Smooth muscle cell (in vitro differentiated cells): ENCODE measurements at regions not wholly inside any gene's neighbourhood (a gene's known extent, or its start where the extent isn't known, plus 50 kb on each side); places are given as distances from the start of the nearest gene placed in this dataset.

Source experiments
- DNase-seq: peaks from one replicate; lab custom pipeline; 2025; ENCODE audit not compliant: unreplicated experiment; lab: John Stamatoyannopoulos, UW
- H2AFZ ChIP-seq: fragments of 200-600 bp; sonication (generic); 2 replicates; pipeline ENCODE4 v1.6.0; 2016; ENCODE audit warnings: antibody characterized with exemption, low read depth, mild to moderate bottlenecking
- H3F3A ChIP-seq: fragments of 200-600 bp; sonication (generic); 2 replicates; pipeline ENCODE4 v1.6.0; 2017; ENCODE audit warnings: antibody characterized with exemption, low read depth
- H3K27ac ChIP-seq: fragments of 200-600 bp; sonication (generic); 2 replicates; pipeline ENCODE4 v1.5.1; 2016; ENCODE audit warnings: low read depth, mild to moderate bottlenecking
- H3K27me3 ChIP-seq: fragments of 200-600 bp; sonication (generic); 2 replicates; pipeline ENCODE4 v1.6.1; 2016; ENCODE audit warnings: low read depth, mild to moderate bottlenecking
- H3K36me3 ChIP-seq: fragments of 200-600 bp; sonication (generic); 2 replicates; pipeline ENCODE4 v1.5.1; 2016; ENCODE audit warnings: low read depth
- H3K4me1 ChIP-seq: fragments of 200-600 bp; sonication (generic); 2 replicates; pipeline ENCODE4 v1.5.1; 2016; ENCODE audit warnings: low read depth
- H3K4me2 ChIP-seq: fragments of 200-600 bp; sonication (generic); 2 replicates; pipeline ENCODE4 v1.6.0; 2016; ENCODE audit warnings: mild to moderate bottlenecking
- H3K4me3 ChIP-seq: fragments of 200-600 bp; sonication (generic); 2 replicates; pipeline ENCODE4 v1.5.1; 2016; ENCODE audit warnings: mild to moderate bottlenecking
- H3K79me2 ChIP-seq: fragments of 200-600 bp; sonication (generic); 2 replicates; pipeline ENCODE4 v1.6.0; 2016; ENCODE audit warnings: low read depth, mild to moderate bottlenecking
- H3K9ac ChIP-seq: fragments of 200-600 bp; sonication (generic); 2 replicates; pipeline ENCODE4 v1.6.0; 2016; ENCODE audit warnings: low read depth
- H3K9me3 ChIP-seq: fragments of 200-600 bp; sonication (generic); replicated peaks from 2 replicates; pipeline ENCODE4 v1.5.1; 2016; ENCODE audit warnings: low read depth
- H4K20me1 ChIP-seq: fragments of 200-600 bp; sonication (generic); 2 replicates; pipeline ENCODE4 v1.6.0; 2016; ENCODE audit warnings: low read depth
- WGBS: methylation state at CpG from one replicate; pipeline ENCODE4 v1.1.7; 2016; ENCODE audit warnings: low lambda C conversion rate; 5-methylcytosine and 5-hydroxymethylcytosine counted together
- TF ChIP-seq, protein P1 (sequence below): fragments of 200-600 bp; sonication (generic); IDR thresholded peaks from 2 replicates; pipeline ENCODE4 v1.5.1; 2017; ENCODE audit warnings: borderline replicate concordance, mild to moderate bottlenecking, antibody characterized with exemption; ENCODE audit not compliant: insufficient read depth, poor library complexity, severe bottlenecking

DNA sequence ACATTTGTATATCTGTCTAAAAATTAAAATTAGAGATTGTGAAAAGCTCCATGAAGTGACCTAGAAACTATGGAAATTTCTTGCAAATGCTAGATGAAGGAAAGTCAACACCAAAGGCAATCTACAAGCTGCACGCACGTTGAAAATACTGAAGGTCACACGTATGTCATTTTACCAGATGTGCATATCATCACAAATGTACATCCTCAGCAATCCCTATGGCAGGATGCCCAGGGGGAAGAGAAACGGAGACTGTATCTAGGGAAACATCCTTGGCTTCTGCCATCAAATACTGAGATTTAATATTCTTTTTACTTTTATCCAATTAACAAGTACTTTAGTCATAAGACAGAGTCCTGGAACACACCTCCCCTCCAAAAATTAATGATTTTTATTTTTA is 672.0 kb downstream of the RNF144B start:
- TF ChIP-seq, protein P1, sequence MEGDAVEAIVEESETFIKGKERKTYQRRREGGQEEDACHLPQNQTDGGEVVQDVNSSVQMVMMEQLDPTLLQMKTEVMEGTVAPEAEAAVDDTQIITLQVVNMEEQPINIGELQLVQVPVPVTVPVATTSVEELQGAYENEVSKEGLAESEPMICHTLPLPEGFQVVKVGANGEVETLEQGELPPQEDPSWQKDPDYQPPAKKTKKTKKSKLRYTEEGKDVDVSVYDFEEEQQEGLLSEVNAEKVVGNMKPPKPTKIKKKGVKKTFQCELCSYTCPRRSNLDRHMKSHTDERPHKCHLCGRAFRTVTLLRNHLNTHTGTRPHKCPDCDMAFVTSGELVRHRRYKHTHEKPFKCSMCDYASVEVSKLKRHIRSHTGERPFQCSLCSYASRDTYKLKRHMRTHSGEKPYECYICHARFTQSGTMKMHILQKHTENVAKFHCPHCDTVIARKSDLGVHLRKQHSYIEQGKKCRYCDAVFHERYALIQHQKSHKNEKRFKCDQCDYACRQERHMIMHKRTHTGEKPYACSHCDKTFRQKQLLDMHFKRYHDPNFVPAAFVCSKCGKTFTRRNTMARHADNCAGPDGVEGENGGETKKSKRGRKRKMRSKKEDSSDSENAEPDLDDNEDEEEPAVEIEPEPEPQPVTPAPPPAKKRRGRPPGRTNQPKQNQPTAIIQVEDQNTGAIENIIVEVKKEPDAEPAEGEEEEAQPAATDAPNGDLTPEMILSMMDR: no peak
- Histone ChIP-seq H4K20me1 (no peaks in the 10 kb centered on the region), H3K36me3 (no peaks in the 10 kb centered on the region), H3K27ac (no peak overlapping the region), H3K4me3 (no peak overlapping the region), H3K9ac (no peak overlapping the region), H3K4me2 (no peak overlapping the region), H3K9me3 (no peaks in the 10 kb centered on the region), H3F3A (no peaks in the 10 kb centered on the region), H3K4me1 (no peaks in the 10 kb centered on the region), H3K27me3 (no peaks in the 10 kb centered on the region), H2AFZ (no peak overlapping the region), H3K79me2 (no peaks in the 10 kb centered on the region)
- WGBS: 88% methylated on average over 4 of the region's 4 CpGs
- DNase-seq: no peak

DNA sequence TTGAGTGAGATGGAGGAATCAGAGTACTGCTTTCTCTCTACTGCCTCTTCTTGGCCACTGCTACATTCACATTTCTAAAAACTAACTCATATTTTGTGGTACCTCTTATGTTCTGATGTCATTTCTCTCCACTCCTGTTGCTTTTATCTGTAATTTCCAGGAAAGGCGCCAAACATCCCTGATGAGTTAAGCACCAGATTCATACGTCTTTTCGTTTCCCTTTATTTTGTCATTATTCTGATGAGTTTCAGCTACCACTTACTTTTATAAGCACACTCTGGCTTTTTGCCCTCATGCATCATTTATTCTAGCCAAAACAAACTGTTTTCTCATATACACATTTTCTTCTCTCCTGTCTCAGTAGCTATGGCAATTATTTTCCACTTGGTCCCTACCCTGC is 680.0 kb downstream of the RNF144B start:
- no peaks in the 10 kb centered on the region for H3K4me1 ChIP-seq
- WGBS: 94% methylated on average over 3 of the region's 3 CpGs
- H3K4me2 ChIP-seq: no peak overlapping the region
- H3K9me3 ChIP-seq: no peaks in the 10 kb centered on the region
- no peaks in the 10 kb centered on the region for H4K20me1 ChIP-seq
- H3K79me2 ChIP-seq: no peaks in the 10 kb centered on the region
- H3K27me3 ChIP-seq: no peaks in the 10 kb centered on the region
- H3K36me3 ChIP-seq: no peaks in the 10 kb centered on the region
- no peak overlapping the region for H3K27ac ChIP-seq
- DNase-seq: no peak
- no peak overlapping the region for H2AFZ ChIP-seq
- H3F3A ChIP-seq: no peaks in the 10 kb centered on the region
- TF ChIP-seq, protein P1: no peak
- no peak overlapping the region for H3K9ac ChIP-seq
- H3K4me3 ChIP-seq: no peak overlapping the region

DNA sequence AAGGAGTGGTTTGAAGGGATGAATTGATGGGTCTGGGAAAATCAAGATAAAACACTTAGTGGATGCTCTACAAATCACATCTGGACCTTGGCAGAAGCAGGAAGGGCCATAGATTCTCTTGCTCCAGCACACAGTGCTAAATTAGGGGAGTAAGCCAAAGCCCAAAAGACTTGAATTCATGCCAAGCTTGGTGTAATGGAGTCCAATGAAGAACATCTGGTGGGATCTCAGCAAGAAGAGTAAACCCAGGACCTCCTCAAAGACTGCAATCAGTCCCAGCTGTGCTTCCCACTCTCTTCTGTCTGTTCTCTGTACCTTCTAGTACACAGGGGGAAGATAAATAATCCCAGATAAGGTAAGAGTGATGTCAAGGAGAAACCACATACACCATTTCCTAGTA is 683.4 kb downstream of the RNF144B start:
- no peak overlapping the region for H2AFZ ChIP-seq
- H3K9me3 ChIP-seq: no peaks in the 10 kb centered on the region
- no peak overlapping the region for H3K27ac ChIP-seq
- no peak overlapping the region for H3K9ac ChIP-seq
- H3K27me3 ChIP-seq: no peaks in the 10 kb centered on the region
- no peaks in the 10 kb centered on the region for H3K36me3 ChIP-seq
- H4K20me1 ChIP-seq: no peaks in the 10 kb centered on the region
- no peaks in the 10 kb centered on the region for H3F3A ChIP-seq
- TF ChIP-seq, protein P1: no peak
- DNase-seq: no peak
- no peak overlapping the region for H3K4me2 ChIP-seq
- no peaks in the 10 kb centered on the region for H3K79me2 ChIP-seq
- no peaks in the 10 kb centered on the region for H3K4me1 ChIP-seq
- H3K4me3 ChIP-seq: no peak overlapping the region

DNA sequence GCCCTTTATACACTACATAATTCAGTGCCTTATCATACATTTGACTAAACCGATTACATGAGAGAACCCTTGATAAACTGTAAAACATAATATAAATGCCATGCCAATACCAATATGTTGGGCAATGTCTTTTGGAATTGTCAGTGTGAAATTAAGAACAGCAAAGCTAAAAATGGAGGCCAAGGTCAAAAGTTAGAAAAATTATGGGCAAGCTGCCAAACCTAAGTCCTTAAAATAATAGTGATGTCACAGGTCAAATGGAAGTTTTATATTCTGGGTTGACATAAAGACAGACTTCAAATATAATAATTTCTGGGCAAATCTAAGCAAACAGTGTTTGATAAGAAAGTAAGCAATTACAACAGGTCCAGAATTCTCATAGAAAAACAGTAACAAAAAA is 696.7 kb downstream of the RNF144B start:
- H3K36me3 ChIP-seq: no peaks in the 10 kb centered on the region
- H3K9me3 ChIP-seq: no peaks in the 10 kb centered on the region
- no peaks in the 10 kb centered on the region for H3K79me2 ChIP-seq
- H3K27me3 ChIP-seq: no peaks in the 10 kb centered on the region
- no peak overlapping the region for H3K27ac ChIP-seq
- no peak for DNase-seq
- no peaks in the 10 kb centered on the region for H4K20me1 ChIP-seq
- no peak overlapping the region for H3K4me2 ChIP-seq
- no peak overlapping the region for H3K9ac ChIP-seq
- peaks cover 3% of the 10 kb centered on the region for H3K4me1 ChIP-seq
- no peak overlapping the region for H3K4me3 ChIP-seq
- WGBS: 95% methylated on average over 1 of the region's 1 CpG
- no peak overlapping the region for H2AFZ ChIP-seq
- TF ChIP-seq, protein P1: no peak
- H3F3A ChIP-seq: no peaks in the 10 kb centered on the region
